CMK (cell line): ENCODE measurements at regions not wholly inside any gene's neighbourhood (a gene's known extent, or its start where the extent isn't known, plus 50 kb on each side); places are given as distances from the start of the nearest gene placed in this dataset.

ENCODE experiments used
- DNase-seq: peaks from one replicate; pipeline ENCODE4 v3.0.0-alpha.2; 2010; ENCODE audit warnings: low read depth

GRCh38 chr18:7288544-7288943 is 57.7 kb downstream of the LRRC30 start:
- no peak for DNase-seq

GRCh38 chr18:7290077-7290476 is 59.2 kb downstream of the LRRC30 start:
- DNase-seq: no peak

GRCh38 chr18:7291046-7291445 is 60.2 kb downstream of the LRRC30 start:
- DNase-seq: no peak

GRCh38 chr18:7298149-7298548 is 67.3 kb downstream of the LRRC30 start:
- no peak for DNase-seq

DNA sequence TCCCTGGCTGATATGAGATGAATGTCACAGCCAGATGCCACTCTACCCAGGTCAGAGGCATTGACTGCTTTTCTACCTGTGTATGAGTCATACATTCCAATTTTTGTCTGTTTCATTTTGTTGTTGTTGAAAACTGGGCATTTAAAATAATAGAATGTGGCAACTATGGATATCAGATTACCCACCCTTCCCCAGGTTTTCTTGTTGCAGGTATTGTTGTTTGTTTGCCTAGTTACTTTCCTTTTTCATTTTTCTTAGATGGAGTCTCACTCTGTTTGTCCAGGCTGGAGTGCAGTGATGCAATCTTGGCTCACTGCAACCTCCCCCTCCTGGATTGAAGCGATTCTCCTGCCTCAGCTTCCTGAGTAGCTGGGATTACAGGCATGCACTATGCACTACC is 70.2 kb downstream of the LRRC30 start:
- no peak for DNase-seq

DNA sequence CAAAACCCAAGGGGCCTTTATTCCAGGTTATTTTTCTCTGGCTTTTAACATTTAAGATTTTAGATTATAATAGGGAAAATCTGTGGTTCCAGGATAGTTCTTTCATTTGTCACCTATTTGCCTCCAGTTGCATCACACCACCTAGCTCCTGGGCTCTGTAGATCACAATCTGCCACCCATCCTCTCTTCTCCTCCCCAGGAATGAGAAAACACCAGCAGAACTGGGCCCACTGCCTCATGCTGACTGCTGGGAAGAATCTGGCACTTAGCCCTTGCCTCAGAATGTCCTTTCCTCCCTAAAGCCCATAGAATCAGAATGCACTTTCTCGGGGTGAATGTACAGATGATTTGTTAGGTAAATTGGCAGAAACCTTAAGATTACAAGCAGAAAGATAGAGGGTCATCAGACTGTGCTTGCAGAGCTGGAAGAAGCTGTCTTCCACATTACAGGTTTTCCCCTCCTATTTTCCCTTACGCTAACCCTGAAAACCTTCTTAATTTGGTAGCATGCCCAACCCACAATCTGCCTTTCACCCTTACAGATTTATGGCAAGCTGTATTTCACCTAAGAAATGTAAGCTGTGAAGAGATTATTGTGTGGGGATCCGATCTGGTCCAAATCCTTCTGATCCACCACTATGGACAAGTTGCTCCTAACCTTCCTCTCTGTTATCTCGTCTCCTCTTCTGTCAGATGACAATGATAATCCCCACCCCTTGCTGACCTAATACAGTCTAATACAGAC is 72.6 kb downstream of the LRRC30 start:
- DNase-seq: no peak

- DNase-seq: no peak
These were observed 73.1 kb downstream of the LRRC30 start for GRCh38 chr18:7304061-7304370.

DNA sequence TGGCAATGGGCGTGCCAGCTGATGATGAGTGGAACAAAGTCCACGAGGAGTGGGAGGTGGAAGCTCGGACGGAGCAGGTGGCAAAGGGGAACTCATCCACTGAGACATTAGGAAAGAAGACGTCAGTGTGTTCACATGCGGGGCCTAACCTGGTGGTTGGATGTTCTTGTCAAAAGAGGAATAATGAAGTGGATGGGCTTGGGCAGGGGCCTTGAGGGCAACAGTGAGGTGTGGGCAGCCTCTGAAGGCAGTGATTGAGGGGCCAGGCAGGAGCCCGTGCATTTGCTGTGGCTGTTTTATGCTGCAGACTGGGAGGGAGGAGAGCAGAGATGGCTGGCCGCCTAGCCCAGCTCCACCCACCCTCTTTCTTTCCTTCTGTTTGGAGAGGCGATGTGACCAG is 74.5 kb downstream of the LRRC30 start:
- no peak for DNase-seq

GRCh38 chr18:7307030-7307429 is 76.1 kb downstream of the LRRC30 start:
- no peak for DNase-seq

DNA sequence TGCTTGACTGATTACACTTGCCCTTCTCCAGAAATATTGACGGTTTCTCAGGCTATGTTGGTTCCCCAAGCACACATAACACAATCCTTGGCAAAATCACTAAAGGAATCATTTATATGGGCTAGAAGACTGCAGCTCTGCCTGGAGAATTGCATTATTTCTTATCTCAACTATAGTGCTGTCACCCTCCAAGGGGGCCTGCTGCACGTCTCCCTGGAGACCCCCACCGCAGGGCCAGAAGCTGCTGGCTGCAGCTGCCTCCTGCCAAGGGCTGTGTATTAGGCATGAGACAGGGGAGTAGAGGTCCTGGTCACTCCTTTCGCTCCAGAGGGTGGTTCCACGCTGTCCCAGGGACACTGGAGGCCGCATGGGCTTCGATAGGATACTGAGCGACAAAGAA is 76.6 kb downstream of the LRRC30 start:
- DNase-seq: no peak

DNA sequence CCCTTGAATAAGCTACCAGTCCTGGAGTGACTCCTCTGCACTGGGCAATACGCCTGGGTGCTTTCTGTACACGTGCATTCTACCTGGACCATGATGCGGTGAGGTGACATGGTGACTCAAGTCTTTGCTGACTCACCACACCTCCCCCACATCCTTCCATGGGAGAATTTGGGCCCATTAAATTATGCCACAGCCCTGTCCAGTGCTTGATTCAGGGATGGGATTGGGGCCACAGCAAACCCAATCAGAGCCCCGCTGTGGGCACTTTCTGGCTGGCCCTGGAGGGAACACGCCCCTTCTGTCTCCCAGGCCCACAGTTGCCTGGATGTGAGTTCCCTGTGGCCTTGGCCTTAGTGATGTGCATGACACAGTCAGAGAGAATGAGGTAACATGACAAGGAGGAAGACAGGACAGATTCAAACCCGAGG is 86.9 kb downstream of the LRRC30 start:
- DNase-seq: no peak

DNA sequence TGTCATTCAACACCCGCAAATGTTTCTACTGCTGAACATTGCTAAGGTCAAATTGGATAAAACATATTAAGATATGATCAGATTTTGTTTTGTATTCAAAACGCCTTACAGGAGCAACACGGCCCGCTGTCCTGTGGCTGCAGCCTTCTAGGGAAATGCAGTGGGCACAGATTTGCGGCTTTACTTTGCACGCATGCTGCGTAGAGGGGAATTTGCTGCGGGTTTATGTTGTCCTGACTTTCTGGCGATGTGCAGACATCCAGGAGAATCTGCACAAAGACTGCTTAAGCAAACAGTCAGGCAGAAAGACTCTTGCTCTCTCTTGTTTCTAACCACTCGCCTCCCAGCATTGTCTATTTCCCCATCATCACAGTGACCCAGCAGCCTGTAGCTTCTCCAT is 88.3 kb downstream of the LRRC30 start:
- DNase-seq: no peak

- DNase-seq: no peak
These were observed 90.9 kb downstream of the LRRC30 start for GRCh38 chr18:7321831-7322230.

- DNase-seq: no peak
These were observed 92.1 kb downstream of the LRRC30 start for GRCh38 chr18:7322817-7323485.

GRCh38 chr18:7325126-7325430 is 94.2 kb downstream of the LRRC30 start:
- no peak for DNase-seq

DNA sequence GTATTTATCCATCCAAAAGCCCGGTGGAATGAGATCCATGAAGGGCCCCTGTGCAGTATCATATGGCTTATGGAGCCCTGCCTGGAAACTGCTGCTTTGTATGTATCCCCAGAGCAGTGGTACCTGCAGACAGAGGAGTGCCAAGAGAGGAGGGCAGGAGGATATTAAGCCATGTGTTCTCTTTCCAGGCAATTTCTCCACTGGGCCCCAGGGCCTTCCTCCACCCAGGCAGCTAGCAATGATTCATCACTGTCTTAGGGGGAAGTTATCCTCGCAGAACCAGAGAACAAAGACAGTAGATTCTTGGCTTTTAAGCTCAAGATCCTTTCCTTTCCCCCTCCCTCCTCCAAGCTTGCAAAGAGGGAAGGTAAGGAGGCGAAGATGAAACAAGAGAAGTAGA is 98.1 kb downstream of the LRRC30 start:
- DNase-seq: no peak

DNA sequence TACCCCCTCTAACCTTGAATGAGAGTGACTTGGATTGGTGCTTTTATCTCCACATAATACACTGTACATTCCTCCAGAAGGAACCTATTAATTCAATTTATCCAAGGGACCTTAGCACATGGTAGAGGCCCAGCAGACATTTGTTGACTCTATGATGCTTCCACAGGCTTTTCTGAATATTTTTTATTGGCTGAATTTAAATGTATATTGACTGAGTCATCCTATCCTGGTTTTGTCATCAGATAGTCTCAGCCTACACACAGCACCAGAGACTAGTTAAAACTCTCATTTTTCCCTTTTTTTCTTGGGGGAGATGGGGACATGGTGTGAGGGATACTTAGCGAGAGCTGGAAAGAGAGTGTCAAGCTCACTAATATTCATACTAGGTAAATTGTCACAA is 101.6 kb downstream of the LRRC30 start:
- no peak for DNase-seq

- no peak for DNase-seq
These were observed 102.2 kb downstream of the LRRC30 start for GRCh38 chr18:7333025-7333562.

DNA sequence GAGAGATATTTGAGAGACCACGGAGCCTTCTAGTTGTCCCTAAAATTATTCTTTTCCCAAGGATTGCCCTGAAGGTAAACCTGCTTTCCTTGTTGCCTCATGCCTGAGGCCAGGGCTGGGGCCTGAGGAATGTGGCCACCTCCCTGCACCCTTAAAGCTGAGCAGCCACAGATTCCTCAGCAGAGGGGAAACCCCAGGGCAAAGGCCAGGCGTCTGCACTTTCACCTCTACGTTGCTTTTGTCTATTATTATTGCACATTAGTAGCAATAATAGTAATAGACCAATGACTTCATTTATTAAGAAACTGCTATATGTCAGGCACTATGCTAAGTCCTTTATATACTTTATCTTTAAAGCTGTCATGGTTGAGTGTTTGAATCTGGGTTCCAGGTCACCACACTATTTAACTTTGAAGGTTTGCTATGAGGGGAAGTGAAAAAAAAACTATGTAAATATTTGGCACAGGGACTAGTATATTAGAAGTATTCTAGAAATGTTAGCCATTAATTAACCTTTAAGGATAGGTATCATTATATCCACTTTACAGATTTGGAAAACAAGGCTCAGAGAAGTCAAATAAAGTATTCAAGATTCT is 104.2 kb downstream of the LRRC30 start:
- DNase-seq: no peak

DNA sequence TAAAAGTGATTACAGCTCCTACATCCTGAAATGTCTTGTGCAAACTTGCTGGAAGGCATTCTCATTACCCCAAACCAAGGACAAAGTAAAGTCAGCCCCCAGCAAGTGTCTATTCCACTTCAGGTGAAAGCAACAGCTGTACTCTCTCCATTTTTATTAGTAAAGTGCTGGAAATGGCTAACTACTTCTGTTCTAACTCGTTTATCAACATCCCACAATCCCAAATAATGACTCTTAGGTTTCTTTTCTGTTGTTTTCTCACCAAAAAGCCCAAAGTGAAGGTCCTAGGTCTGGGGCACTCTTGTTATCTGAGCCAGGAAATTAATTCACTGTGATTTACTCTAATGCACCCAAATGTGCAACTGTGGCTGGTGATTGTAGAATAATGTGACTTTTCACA is 105.7 kb downstream of the LRRC30 start:
- no peak for DNase-seq

DNA sequence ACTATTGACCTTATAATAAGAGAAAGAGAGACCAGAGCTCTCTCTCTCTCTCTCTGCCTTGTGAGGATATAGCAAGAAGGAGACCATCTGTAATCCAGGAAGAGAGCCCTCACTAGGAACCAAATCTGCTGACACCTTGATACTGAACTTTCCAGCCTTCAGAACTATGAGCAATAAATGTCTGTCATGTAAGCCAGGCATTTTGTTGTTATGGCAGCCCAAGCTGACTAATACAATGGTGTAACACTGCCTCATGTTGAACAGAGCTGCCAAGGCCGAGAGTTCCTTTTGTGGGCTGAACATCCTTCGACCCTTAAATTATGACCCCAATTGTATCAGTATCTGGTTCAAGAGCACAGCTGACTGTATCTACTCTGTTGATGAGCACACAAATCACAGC is 108.0 kb downstream of the LRRC30 start:
- DNase-seq: no peak

DNA sequence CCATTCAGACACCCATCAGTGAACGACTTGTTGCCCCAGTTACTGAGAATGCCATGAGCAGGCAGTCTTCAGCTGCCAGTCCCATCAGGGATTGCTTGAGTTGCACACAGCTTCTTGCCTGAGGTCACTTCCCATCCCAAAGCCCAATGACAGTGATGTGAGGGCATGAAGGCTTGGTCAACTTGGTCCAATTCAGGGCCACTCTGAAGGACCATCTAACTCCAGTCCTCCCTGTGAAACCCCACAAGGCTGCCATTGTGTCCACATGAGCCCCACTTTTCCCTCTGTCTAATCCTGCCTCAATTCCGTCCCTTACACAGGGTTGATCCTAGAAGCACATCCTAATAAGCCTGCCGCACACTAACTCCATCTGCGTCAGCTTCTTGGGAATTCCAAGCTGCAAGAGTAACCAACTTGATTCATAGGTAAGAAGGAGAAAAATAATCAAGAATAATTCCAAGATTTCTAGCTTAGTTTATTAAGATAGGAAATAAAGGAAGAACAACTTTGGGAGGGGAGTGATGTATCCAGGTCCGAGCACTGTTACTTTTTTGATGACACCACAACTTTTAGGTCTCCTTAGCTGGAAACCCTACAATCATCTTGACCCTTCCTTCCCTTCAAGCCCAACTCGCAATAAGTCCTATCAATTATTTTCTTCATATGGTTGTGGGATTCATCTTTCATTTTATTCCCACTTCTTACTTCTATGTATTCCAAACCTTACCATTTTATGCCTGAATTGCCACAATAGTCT is 110.9 kb downstream of the LRRC30 start:
- no peak for DNase-seq
